Liver (tissue), 7 donors: ENCODE measurements at regions not wholly inside any gene's neighbourhood (a gene's known extent, or its start where the extent isn't known, plus 50 kb on each side); places are given as distances from the start of the nearest gene placed in this dataset.

ENCODE experiments used
- DNase-seq: peaks from one replicate; pipeline ENCODE4 v3.0.0-alpha.2; 2017; ENCODE audit warnings: low spot score
- H3K27ac ChIP-seq, 2 donors: one replicate each; pipeline ENCODE4 v1.7.0; 2013; ENCODE audit warnings: inconsistent platforms in 2 of 2, low read length in 2 of 2, control low read depth in 1 of 2, low read depth in 1 of 2, mild to moderate bottlenecking in 1 of 2
- H3K27me3 ChIP-seq, 4 donors: one replicate each; pipeline versions ENCODE4 v1.6.1 to v1.7.0; 2013; ENCODE audit warnings: low read length in 3 of 4, inconsistent platforms in 1 of 4, mild to moderate bottlenecking in 1 of 4, moderate library complexity in 1 of 4; ENCODE audit not compliant: control insufficient read depth in 4 of 4, insufficient read depth in 4 of 4
- H3K36me3 ChIP-seq, 4 donors: one replicate each; pipeline versions ENCODE4 v1.6.1 to v1.7.0; 2013; ENCODE audit warnings: low read length in 3 of 4, mild to moderate bottlenecking in 3 of 4, low read depth in 1 of 4, moderate library complexity in 1 of 4; ENCODE audit not compliant: control insufficient read depth in 4 of 4, insufficient read depth in 3 of 4
- H3K4me1 ChIP-seq, 4 donors: one replicate each; pipeline versions ENCODE4 v1.6.1 to v1.7.0; 2013; ENCODE audit warnings: low read length in 3 of 4, mild to moderate bottlenecking in 3 of 4, moderate library complexity in 1 of 4; ENCODE audit not compliant: control insufficient read depth in 4 of 4, insufficient read depth in 4 of 4
- H3K4me3 ChIP-seq, 3 donors: one replicate each; pipeline versions ENCODE4 v1.6.1 to v1.7.0; 2013; ENCODE audit warnings: low read length in 3 of 3, control low read depth in 1 of 3, low read depth in 1 of 3, mild to moderate bottlenecking in 1 of 3
- H3K9ac ChIP-seq, 2 donors: one replicate each; pipeline ENCODE4 v1.7.0; 2013; ENCODE audit warnings: low read length in 2 of 2, mild to moderate bottlenecking in 2 of 2, moderate library complexity in 2 of 2, control low read depth in 1 of 2, low read depth in 1 of 2
- H3K9me3 ChIP-seq, 4 donors: one replicate each; pipeline versions ENCODE4 v1.6.1 to v1.7.0; 2013; ENCODE audit warnings: low read length in 3 of 4; ENCODE audit not compliant: control insufficient read depth in 4 of 4
- EGR1 ChIP-seq, 2 donors: IDR thresholded peaks; 2 replicates each; pipeline ENCODE4 v1.6.1; 2016 to 2018; ENCODE audit warnings: antibody characterized with exemption in 2 of 2, low read depth in 2 of 2
- FOXA1 ChIP-seq: IDR thresholded peaks from 2 replicates; pipeline ENCODE4 v1.6.1; 2016; ENCODE audit warnings: antibody characterized with exemption
- FOXA2 ChIP-seq: IDR thresholded peaks from 2 replicates; pipeline ENCODE4 v1.6.1; 2016; ENCODE audit warnings: antibody characterized with exemption
- GABPA ChIP-seq, 2 donors: IDR thresholded peaks in 1 of 2; conservative IDR thresholded peaks in 1 of 2; 2 replicates each; pipeline ENCODE4 v1.6.1; 2016; ENCODE audit warnings: antibody characterized with exemption in 2 of 2, mild to moderate bottlenecking in 1 of 2, moderate library complexity in 1 of 2
- HNF4A ChIP-seq, 2 donors: conservative IDR thresholded peaks; 2 replicates each; pipeline ENCODE4 v1.6.1; 2016; ENCODE audit warnings: antibody characterized with exemption in 2 of 2, mild to moderate bottlenecking in 2 of 2
- HNF4G ChIP-seq: IDR thresholded peaks from 2 replicates; pipeline ENCODE4 v1.6.1; 2016; ENCODE audit warnings: antibody characterized with exemption
- JUND ChIP-seq, 2 donors: IDR thresholded peaks; 2 replicates each; pipeline ENCODE4 v1.6.1; 2016; ENCODE audit warnings: antibody characterized with exemption in 2 of 2
- RAD21 ChIP-seq, 2 donors: IDR thresholded peaks; 2 replicates each; pipeline ENCODE4 v1.6.1; 2016; ENCODE audit warnings: antibody characterized with exemption in 2 of 2, mild to moderate bottlenecking in 2 of 2
- RXRA ChIP-seq, 2 donors: IDR thresholded peaks; 2 replicates each; pipeline ENCODE4 v1.6.1; 2017 to 2018; ENCODE audit warnings: antibody characterized with exemption in 2 of 2, mild to moderate bottlenecking in 1 of 2
- SP1 ChIP-seq: IDR thresholded peaks from 2 replicates; pipeline ENCODE4 v1.6.1; 2018; ENCODE audit warnings: antibody characterized with exemption, mild to moderate bottlenecking
- TAF1 ChIP-seq: conservative IDR thresholded peaks from 2 replicates; pipeline ENCODE4 v1.6.1; 2016; ENCODE audit warnings: antibody characterized with exemption, mild to moderate bottlenecking
- YY1 ChIP-seq: IDR thresholded peaks from 2 replicates; pipeline ENCODE4 v1.6.1; 2016; ENCODE audit warnings: antibody characterized with exemption, mild to moderate bottlenecking
- WGBS: extraction: QIAGEN DNeasy Blood & Tissue Kit; methylation state at CpG from one replicate; pipeline ENCODE4 v1.1.7; 2013; 5-methylcytosine and 5-hydroxymethylcytosine counted together
- TF ChIP-seq, protein P1 (sequence below): IDR thresholded peaks from 2 replicates; pipeline ENCODE4 v1.6.1; 2016; ENCODE audit warnings: antibody characterized with exemption, mild to moderate bottlenecking
- TF ChIP-seq, protein P2 (sequence below): IDR thresholded peaks from 2 replicates; pipeline ENCODE4 v1.6.1; 2016; ENCODE audit warnings: antibody characterized with exemption
- TF ChIP-seq, protein P3 (sequence below): IDR thresholded peaks from 2 replicates; pipeline ENCODE4 v1.6.1; 2016; ENCODE audit warnings: antibody characterized with exemption
- TF ChIP-seq, protein P4 (sequence below): IDR thresholded peaks from 2 replicates; pipeline ENCODE4 v1.6.1; 2016; ENCODE audit warnings: antibody characterized with exemption
- donor health status: healthy.
- donor health status: healthy.
- donor health status: healthy.
- donor health status: healthy.

DNA sequence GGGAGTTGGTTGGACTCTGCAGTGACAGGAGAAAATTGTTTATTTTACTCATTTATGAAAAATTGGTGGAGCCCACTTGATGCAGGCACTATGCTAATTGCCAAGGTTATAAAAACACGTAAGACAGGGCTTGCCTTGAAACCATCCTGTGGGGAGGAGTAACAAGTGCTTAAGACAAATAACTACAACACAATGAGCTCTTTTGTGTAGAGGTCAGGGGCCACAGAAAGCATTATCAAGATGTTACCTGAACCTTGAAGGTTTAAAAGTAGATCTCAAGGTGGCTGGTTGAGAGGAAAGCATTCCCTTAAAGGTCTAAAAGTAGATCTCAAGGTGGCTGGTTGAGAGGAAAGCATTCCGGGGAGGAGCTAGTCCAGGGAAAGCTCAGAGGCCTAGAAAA, 381.8 kb upstream of the POU3F3 start:
- WGBS = 88% methylated on average over 2 of the region's 2 CpGs
- no peak overlapping the region for H3K27ac ChIP-seq

DNA sequence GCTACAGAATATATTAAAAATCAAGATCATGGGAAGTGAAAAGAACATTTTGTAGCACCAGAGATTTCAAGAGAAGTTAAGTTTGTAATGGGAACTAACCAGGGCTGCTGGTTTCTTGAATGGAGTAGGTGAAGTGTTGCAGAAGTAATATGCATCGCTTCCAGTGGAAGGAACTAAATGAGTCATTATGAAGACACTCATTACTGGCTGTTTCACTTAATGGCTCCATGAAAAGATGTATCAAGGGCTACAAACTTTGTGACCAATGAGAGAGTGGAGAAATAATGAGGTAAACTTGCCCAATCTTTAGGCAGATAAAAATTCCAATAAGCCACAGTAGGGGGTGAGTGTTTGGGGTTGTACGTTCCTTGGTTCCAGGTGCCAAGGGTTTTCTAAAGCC, 380.4 kb upstream of the POU3F3 start:
- H3K27ac ChIP-seq = no peak overlapping the region
- H3K36me3 ChIP-seq = no peaks in the 10 kb centered on the region
- peaks cover 2 to 16% (median 12%) of the 10 kb centered on the region in 4 donors for H3K4me1 ChIP-seq
- no peak overlapping the region for H3K9ac ChIP-seq
- no peak for DNase-seq
- H3K9me3 ChIP-seq = no peaks in the 10 kb centered on the region
- no peaks in the 10 kb centered on the region for H3K27me3 ChIP-seq
- 84% methylated on average over 2 of the region's 2 CpGs for WGBS
- H3K4me3 ChIP-seq = no peak overlapping the region
- TF ChIP-seq, protein P1, sequence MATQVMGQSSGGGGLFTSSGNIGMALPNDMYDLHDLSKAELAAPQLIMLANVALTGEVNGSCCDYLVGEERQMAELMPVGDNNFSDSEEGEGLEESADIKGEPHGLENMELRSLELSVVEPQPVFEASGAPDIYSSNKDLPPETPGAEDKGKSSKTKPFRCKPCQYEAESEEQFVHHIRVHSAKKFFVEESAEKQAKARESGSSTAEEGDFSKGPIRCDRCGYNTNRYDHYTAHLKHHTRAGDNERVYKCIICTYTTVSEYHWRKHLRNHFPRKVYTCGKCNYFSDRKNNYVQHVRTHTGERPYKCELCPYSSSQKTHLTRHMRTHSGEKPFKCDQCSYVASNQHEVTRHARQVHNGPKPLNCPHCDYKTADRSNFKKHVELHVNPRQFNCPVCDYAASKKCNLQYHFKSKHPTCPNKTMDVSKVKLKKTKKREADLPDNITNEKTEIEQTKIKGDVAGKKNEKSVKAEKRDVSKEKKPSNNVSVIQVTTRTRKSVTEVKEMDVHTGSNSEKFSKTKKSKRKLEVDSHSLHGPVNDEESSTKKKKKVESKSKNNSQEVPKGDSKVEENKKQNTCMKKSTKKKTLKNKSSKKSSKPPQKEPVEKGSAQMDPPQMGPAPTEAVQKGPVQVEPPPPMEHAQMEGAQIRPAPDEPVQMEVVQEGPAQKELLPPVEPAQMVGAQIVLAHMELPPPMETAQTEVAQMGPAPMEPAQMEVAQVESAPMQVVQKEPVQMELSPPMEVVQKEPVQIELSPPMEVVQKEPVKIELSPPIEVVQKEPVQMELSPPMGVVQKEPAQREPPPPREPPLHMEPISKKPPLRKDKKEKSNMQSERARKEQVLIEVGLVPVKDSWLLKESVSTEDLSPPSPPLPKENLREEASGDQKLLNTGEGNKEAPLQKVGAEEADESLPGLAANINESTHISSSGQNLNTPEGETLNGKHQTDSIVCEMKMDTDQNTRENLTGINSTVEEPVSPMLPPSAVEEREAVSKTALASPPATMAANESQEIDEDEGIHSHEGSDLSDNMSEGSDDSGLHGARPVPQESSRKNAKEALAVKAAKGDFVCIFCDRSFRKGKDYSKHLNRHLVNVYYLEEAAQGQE = no peak
- no peak for TF ChIP-seq YY1
- TF ChIP-seq TAF1 = no peak
- TF ChIP-seq HNF4G = no peak
- no peak for TF ChIP-seq HNF4A (conservative IDR thresholded peaks at IDR 0.05)
- no peak for TF ChIP-seq JUND (IDR thresholded peaks at IDR 0.05)
- TF ChIP-seq FOXA2 = no peak
- TF ChIP-seq FOXA1 = no peak
- TF ChIP-seq, protein P2, sequence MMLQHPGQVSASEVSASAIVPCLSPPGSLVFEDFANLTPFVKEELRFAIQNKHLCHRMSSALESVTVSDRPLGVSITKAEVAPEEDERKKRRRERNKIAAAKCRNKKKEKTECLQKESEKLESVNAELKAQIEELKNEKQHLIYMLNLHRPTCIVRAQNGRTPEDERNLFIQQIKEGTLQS = no peak
- no peak for TF ChIP-seq RXRA (IDR thresholded peaks at IDR 0.05)
- no peak for TF ChIP-seq EGR1 (IDR thresholded peaks at IDR 0.05; ENCODE audit: low read depth in 2 of 2)
- TF ChIP-seq RAD21 (IDR thresholded peaks at IDR 0.05) = no peak
- TF ChIP-seq SP1 = no peak
- TF ChIP-seq, protein P3, sequence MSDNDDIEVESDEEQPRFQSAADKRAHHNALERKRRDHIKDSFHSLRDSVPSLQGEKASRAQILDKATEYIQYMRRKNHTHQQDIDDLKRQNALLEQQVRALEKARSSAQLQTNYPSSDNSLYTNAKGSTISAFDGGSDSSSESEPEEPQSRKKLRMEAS = no peak

More for the DNA sequence above, 381.8 kb upstream of the POU3F3 start:
- no peak for DNase-seq
- H3K4me3 ChIP-seq = no peak overlapping the region
- H3K9ac ChIP-seq = no peak overlapping the region
- peaks cover 2 to 12% (median 11%) of the 10 kb centered on the region in 4 donors for H3K4me1 ChIP-seq
- no peak for TF ChIP-seq RXRA (IDR thresholded peaks at IDR 0.05)
- TF ChIP-seq, protein P4, sequence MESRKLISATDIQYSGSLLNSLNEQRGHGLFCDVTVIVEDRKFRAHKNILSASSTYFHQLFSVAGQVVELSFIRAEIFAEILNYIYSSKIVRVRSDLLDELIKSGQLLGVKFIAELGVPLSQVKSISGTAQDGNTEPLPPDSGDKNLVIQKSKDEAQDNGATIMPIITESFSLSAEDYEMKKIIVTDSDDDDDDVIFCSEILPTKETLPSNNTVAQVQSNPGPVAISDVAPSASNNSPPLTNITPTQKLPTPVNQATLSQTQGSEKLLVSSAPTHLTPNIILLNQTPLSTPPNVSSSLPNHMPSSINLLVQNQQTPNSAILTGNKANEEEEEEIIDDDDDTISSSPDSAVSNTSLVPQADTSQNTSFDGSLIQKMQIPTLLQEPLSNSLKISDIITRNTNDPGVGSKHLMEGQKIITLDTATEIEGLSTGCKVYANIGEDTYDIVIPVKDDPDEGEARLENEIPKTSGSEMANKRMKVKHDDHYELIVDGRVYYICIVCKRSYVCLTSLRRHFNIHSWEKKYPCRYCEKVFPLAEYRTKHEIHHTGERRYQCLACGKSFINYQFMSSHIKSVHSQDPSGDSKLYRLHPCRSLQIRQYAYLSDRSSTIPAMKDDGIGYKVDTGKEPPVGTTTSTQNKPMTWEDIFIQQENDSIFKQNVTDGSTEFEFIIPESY = no peak
- no peak for TF ChIP-seq HNF4A (conservative IDR thresholded peaks at IDR 0.05)
- TF ChIP-seq, protein P3 = no peak
- TF ChIP-seq, protein P2 = no peak
- no peak for TF ChIP-seq YY1
- no peak for TF ChIP-seq FOXA2
- TF ChIP-seq EGR1 (IDR thresholded peaks at IDR 0.05; ENCODE audit: low read depth in 2 of 2) = no peak
- no peak for TF ChIP-seq FOXA1
- TF ChIP-seq, protein P1 = no peak
- no peak for TF ChIP-seq GABPA (IDR thresholded peaks at IDR 0.05 in 1 of 2, conservative IDR thresholded peaks at IDR 0.05 in 1 of 2)
- no peaks in the 10 kb centered on the region for H3K27me3 ChIP-seq
- no peaks in the 10 kb centered on the region for H3K36me3 ChIP-seq
- H3K9me3 ChIP-seq = no peaks in the 10 kb centered on the region
